Kidney (tissue), 13 donors: ENCODE measurements at regions not wholly inside any gene's neighbourhood (a gene's known extent, or its start where the extent isn't known, plus 50 kb on each side); places are given as distances from the start of the nearest gene placed in this dataset.

Experiments used
- DNase-seq, 5 donors: peaks; one replicate each; pipeline ENCODE4 v3.0.0-alpha.2; 2013 to 2020
- FAIRE-seq: peaks from 2 replicates; lab custom pipeline; 2012; peaks lifted over from hg19 to GRCh38; lab: Jason Lieb, UNC
- H3K27ac ChIP-seq, 2 donors: one replicate each; pipeline ENCODE4 v1.7.0; 2013; ENCODE audit warnings: low read depth in 2 of 2, low read length in 2 of 2, inconsistent platforms in 1 of 2
- H3K27me3 ChIP-seq: one replicate; pipeline ENCODE4 v1.7.1; 2013; ENCODE audit warnings: low read length, inconsistent platforms; ENCODE audit not compliant: control insufficient read depth, insufficient read depth
- H3K36me3 ChIP-seq, 3 donors: one replicate each; pipeline versions ENCODE4 v1.7.0 to v1.7.1; 2013; ENCODE audit warnings: low read length in 3 of 3, control low read depth in 1 of 3, inconsistent platforms in 1 of 3; ENCODE audit not compliant: insufficient read depth in 3 of 3, control insufficient read depth in 2 of 3
- H3K4me1 ChIP-seq, 3 donors: one replicate each; pipeline versions ENCODE4 v1.7.0 to v1.7.1; 2013; ENCODE audit warnings: low read length in 3 of 3, inconsistent platforms in 1 of 3, low read depth in 1 of 3; ENCODE audit not compliant: control insufficient read depth in 2 of 3, insufficient read depth in 2 of 3
- H3K4me3 ChIP-seq, 3 donors: one replicate each; pipeline versions ENCODE4 v1.7.0 to v1.8.1; 2013; ENCODE audit warnings: low read length in 3 of 3, control low read depth in 1 of 3, inconsistent platforms in 1 of 3
- H3K9ac ChIP-seq, 3 donors: one replicate each; pipeline versions ENCODE4 v1.7.0 to v1.7.1; 2013; ENCODE audit warnings: low read length in 3 of 3, control low read depth in 1 of 3, inconsistent platforms in 1 of 3
- H3K9me3 ChIP-seq, 3 donors: one replicate each; pipeline versions ENCODE4 v1.7.0 to v1.7.1; 2013; ENCODE audit warnings: low read length in 3 of 3, control low read depth in 1 of 3, inconsistent platforms in 1 of 3; ENCODE audit not compliant: control insufficient read depth in 2 of 3, insufficient read depth in 1 of 3
- intact Hi-C: fragments of 100-400 bp; cut with DNase I; formaldehyde crosslinking; loops from one replicate; pipeline ENCODE4 v1.11.1; 2022
- TF ChIP-seq, protein P1 (sequence below): IDR thresholded peaks from 3 replicates; pipeline ENCODE4 v1.5.1; 2012; ENCODE audit warnings: mild to moderate bottlenecking, moderate library complexity, borderline replicate concordance; ENCODE audit not compliant: insufficient read depth; ENCODE audit errors: extremely low read depth
- donor health status: control.
- donor health status: control.
- donor health status: control.
- donor health status: control.
- donor health status: control.
- donor health status: DM: yes; HTN: yes; CAD: no.
- donor health status: Normal renal cell carcinoma (clear cell type).

DNA sequence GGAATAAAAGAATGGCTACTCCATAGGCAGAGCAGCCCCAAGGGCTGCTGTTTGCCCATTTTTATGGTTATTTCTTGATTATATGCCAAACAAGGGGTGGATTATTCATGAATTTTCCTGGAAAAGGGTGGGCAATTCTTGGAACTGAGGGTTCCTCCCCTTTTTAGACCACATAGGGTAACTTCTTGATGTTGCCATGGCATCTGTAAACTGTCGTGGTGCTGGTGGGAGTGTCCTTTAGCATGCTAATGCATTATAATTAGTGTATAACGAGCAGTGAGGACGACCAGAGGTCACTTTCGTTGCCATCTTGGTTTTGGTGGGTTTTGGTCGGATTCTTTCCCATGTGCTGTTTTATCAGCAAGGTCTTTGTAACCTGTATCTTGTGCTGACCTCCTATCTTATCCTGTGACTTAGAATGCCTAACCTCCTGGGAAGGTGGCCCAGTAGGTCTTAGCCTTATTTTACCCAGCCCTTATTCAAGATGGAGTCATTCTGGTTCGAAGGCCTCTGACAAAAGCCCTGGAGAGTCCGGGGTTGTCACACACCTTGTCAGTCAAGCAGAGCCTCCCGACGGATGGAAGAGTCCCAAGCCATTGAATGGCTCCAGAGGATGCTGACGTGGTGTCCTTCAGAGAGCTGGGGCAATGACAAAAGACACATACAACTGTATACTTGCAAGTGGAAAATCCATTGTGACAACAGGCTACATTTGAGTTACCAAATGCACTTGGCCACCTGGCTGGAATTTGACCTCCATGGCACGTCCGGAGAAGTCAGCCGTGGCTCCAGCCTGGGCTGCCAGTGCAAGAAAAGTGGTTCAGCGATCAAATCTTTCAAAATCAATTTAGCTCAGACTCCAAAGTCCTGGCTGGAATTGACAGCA lies 67.1 kb upstream of the CLINT1 start:
- FAIRE-seq (no peak), DNase-seq (peak in 3 of 5 donors; percentile 27 to 39 (median 31))
- H3K4me3 ChIP-seq, result no peak overlapping the region
- TF ChIP-seq, protein P1, sequence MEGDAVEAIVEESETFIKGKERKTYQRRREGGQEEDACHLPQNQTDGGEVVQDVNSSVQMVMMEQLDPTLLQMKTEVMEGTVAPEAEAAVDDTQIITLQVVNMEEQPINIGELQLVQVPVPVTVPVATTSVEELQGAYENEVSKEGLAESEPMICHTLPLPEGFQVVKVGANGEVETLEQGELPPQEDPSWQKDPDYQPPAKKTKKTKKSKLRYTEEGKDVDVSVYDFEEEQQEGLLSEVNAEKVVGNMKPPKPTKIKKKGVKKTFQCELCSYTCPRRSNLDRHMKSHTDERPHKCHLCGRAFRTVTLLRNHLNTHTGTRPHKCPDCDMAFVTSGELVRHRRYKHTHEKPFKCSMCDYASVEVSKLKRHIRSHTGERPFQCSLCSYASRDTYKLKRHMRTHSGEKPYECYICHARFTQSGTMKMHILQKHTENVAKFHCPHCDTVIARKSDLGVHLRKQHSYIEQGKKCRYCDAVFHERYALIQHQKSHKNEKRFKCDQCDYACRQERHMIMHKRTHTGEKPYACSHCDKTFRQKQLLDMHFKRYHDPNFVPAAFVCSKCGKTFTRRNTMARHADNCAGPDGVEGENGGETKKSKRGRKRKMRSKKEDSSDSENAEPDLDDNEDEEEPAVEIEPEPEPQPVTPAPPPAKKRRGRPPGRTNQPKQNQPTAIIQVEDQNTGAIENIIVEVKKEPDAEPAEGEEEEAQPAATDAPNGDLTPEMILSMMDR, result no peak
- H3K27me3 ChIP-seq, result no peaks in the 10 kb centered on the region
- H3K4me1 ChIP-seq, result peaks cover 0 to 6% (median 6%) of the 10 kb centered on the region in 3 donors
- H3K27ac ChIP-seq, result peak overlapping the region; percentile 39 to 69
- H3K9me3 ChIP-seq, result no peaks in the 10 kb centered on the region
- intact Hi-C loops, result no loop called here
- H3K9ac ChIP-seq, result no peak overlapping the region
- no peaks in the 10 kb centered on the region for H3K36me3 ChIP-seq

DNA sequence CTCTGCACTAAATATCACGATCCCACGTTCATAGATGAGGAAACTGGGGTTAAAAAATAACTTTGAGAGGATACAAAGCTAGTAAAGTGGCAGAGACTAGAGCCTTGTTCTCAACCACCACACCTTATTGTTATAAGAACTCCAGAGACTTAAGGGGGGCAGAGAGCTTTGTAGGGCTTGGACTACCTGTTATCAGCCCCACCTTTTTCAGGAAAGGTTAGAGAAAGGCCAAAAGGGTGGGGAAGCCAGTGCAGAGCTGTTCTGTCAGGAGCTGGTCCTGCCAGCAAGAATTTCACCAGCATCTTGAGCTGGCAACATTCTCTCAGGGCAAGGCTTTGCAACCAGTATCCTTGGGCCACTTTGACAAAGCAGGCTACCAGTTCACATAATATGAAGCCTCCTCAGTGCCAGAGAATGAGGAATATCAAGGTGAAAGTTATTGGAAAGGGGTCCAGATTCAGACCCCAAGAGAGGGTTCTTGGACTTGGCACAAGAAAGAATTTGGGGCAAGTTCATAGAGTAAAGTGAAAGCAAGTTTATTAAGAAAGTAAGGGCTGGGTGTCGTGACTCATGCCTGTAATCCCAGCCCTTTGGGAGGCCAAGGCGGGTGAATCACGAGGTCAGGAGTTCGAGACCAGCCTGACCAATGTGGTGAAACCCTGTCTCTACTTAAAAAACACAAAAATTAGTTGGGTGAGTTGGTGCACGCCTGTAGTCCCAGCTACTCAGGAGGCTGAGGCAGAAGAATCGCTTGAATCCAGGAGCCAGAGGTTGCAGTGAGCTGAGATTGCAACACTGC lies 66.2 kb upstream of the CLINT1 start:
- Histone ChIP-seq H3K27me3 (no peaks in the 10 kb centered on the region), H3K9ac (no peak overlapping the region), H3K36me3 (no peaks in the 10 kb centered on the region), H3K27ac (no peak overlapping the region), H3K9me3 (no peaks in the 10 kb centered on the region), H3K4me1 (peaks cover under 1 to 6% (median 6%) of the 10 kb centered on the region in 3 donors), H3K4me3 (no peak overlapping the region)
- DNase-seq, result no peak
- FAIRE-seq, result no peak
- intact Hi-C loops, result no loop called here
- TF ChIP-seq, protein P1, result no peak

DNA sequence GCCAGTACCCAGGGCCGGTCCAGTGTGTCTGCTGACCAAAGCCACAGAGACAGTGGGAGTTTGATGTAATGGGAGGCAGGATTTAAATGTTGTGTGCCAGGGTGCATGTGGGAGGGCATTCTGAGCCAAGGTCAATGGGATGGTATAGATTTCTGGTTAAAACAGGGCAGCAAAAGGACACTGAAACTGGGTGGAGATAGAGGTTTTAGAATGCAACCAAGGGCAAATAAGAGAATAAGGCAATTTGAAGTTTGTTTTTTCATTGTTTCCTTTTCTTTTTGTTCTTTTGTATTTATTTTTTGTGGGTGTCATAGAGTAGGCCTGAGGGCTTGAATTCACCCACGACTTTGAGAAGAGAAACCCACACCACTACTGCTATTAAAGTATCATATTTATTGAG lies 65.5 kb upstream of the CLINT1 start:
- TF ChIP-seq, protein P1, result no peak
- H3K36me3 ChIP-seq, result no peaks in the 10 kb centered on the region
- intact Hi-C loops, result no loop called here
- H3K4me1 ChIP-seq, result peaks cover 4 to 9% (median 6%) of the 10 kb centered on the region in 3 donors
- H3K27me3 ChIP-seq, result no peaks in the 10 kb centered on the region
- no peaks in the 10 kb centered on the region for H3K9me3 ChIP-seq
- DNase-seq (no peak), FAIRE-seq (no peak)
- H3K27ac ChIP-seq, result peak overlapping the region in 1 of 2 donors; percentile 2
- H3K9ac ChIP-seq, result no peak overlapping the region
- H3K4me3 ChIP-seq, result no peak overlapping the region
